Umbilical cord (tissue), 1 donor: ENCODE measurements at regions not wholly inside any gene's neighbourhood (a gene's known extent, or its start where the extent isn't known, plus 50 kb on each side); places are given as distances from the start of the nearest gene placed in this dataset.
"Not testable (repeated sequence)": the region's sequence is repeated elsewhere in the genome, so short reads cannot be mapped to it uniquely, and the experiment has no call there.

ENCODE experiments used
- DNase-seq: peaks from one replicate; pipeline ENCODE4 v3.0.0-alpha.2; 2015; ENCODE audit warnings: low spot score

DNA sequence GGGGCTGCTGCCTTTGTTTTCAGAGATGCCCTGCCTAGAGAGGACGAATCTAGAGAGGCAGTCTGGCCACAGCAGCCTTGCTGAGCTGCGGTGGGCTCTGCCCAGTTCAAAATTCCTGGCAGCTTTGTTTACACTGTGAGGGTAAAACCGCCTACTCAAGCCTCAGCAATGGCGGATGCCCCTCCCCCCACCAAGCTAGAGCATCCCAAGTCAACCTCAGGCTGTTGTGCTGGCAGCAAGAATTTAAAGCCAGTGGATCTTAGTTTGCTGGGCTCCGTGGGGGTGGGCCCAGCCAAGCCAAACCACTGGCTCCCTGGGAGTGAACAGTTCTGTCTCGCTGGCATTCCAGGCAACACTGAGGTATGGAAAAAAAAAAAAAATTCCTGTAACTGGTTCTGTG is 970.9 kb downstream of the TBC1D32 start:
- DNase-seq, result no peak

GRCh38 chr6:120358535-120358934 is 975.7 kb downstream of the TBC1D32 start:
- not testable (repeated sequence) for DNase-seq

- DNase-seq, result no peak
Measured at GRCh38 chr6:120357447-120357846, 976.8 kb downstream of the TBC1D32 start.

- DNase-seq, result peak; percentile 2
Measured at GRCh38 chr6:120355822-120356221, 978.5 kb downstream of the TBC1D32 start.

- DNase-seq, result no peak
Measured at GRCh38 chr6:120354452-120355098, 979.7 kb downstream of the TBC1D32 start.

GRCh38 chr6:120352491-120352890 is 981.8 kb downstream of the TBC1D32 start:
- DNase-seq, result no peak

GRCh38 chr6:120348926-120349325 is 985.4 kb downstream of the TBC1D32 start:
- no peak for DNase-seq

GRCh38 chr6:120328521-120328920 is 979.0 kb upstream of the MAN1A1 start:
- DNase-seq, result no peak

DNA sequence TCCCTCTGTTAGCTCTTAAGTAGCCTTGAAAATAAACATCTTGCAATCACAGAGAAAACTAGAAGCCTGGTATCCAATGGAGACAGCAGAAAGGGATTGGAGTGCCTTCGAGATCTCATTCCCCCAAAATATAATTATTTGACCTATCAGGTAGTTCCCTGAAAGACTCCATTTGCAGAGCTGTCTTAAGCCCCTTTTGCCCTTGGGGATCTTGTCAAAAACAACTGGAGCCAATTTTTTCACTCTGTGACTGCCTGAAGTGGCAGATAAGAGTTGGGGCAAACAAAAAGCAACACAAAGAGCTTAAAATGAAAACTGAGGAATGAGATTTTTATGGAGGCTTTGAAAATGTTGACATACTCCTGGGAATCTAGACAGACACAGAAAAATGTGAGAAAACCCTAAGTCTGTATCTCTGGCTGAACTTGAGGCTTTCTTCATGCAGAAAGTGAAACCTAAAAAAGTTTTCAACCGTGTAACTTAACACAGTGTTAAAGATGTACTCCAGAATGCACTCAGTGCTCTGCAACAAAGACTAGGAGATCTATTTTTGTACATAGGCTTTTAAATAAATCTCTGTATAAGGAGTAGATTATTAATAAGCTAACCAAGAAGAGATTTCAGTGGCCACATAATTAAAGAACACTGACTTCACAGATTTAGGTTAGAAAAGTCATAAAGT is 971.1 kb upstream of the MAN1A1 start:
- no peak for DNase-seq

- no peak for DNase-seq
Measured at GRCh38 chr6:120304223-120304622, 954.7 kb upstream of the MAN1A1 start.

DNA sequence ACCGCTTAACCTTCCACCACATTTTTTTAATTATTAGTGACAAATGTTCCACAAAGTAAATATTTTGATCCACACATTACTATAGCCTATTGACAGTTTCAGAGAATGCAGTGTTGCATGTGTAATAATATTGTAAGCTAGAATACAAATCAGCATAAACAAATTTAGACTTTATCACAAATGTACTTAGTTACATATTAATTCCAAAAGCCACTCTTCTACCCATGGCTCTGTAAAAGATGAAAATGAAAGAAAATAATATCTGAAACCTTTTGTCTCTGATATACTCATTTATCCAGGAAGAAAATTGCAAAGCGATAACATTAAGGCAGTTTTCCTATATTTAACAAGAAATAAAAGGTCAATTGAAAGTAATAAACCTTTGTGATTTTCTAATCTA is 954.0 kb upstream of the MAN1A1 start:
- no peak for DNase-seq

- no peak for DNase-seq
Measured at GRCh38 chr6:120302041-120302440, 952.5 kb upstream of the MAN1A1 start.

GRCh38 chr6:120290964-120291363 is 941.4 kb upstream of the MAN1A1 start:
- no peak for DNase-seq

- DNase-seq, result no peak
Measured at GRCh38 chr6:120282005-120282404, 932.4 kb upstream of the MAN1A1 start.

DNA sequence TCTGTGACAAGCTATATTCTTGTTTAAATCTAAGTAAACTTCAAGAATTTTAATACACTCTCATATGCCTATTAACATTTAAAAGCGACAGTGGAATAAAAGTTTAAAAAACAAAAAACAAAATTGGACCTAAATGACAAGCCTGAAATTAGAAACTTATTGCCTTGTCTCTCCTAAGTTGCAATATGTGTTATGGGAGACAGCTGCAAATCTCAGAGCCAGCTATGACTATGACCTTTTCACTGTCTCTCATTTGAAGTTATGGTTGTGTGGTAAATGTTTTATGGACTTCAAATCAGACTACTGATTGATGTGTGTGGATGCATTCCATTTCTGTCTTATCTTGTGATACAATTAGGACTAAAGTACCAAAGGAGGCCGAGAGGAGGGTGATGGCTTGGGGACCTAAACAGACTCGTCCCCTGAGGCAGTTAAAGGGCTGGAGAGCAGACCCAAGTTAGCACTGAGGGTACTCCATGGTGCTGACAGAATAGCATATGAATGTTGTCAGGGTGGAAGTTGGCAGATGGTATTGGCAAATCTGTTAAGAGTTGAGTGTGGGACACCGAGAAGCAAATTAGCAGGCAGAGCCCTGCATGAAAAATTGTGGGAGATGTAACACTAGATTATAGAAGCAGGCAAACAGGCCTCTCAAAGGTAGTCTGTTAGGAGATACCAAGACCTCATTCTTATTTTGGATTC is 930.1 kb upstream of the MAN1A1 start:
- no peak for DNase-seq

DNA sequence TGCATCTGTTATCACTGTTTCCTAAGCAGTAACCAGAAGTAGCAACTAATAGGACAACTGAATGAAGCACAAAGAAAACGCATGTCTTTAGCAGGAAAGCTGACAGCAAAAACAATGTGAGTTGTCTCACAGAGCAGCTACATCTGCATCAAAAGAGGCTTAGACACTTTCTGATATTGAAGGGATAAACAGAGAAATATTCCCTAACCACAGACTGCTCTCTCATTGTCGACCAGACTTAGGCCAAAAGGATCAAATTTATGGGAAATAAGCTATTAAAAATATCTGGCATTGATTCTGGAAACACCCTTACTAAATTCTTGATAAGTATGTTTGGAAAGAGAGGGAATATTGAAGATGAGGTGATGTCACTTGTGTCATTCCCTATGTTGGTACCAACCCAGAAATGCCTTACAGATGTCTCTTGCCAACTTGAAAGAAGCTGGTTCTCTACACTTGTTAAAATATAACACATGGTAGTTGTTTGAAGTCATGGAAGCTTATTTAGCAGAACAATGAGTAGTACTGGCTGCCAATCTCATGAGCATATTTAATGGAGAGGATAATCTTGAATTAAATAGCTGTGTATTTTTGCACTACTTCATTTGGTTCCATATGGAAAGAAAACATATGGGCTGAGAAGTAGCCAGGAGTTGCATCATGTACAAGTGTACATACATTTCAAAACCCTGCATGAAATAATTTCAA is 929.3 kb upstream of the MAN1A1 start:
- DNase-seq, result no peak

GRCh38 chr6:120274547-120274946 is 925.0 kb upstream of the MAN1A1 start:
- no peak for DNase-seq

GRCh38 chr6:120273411-120273810 is 923.9 kb upstream of the MAN1A1 start:
- DNase-seq, result no peak

DNA sequence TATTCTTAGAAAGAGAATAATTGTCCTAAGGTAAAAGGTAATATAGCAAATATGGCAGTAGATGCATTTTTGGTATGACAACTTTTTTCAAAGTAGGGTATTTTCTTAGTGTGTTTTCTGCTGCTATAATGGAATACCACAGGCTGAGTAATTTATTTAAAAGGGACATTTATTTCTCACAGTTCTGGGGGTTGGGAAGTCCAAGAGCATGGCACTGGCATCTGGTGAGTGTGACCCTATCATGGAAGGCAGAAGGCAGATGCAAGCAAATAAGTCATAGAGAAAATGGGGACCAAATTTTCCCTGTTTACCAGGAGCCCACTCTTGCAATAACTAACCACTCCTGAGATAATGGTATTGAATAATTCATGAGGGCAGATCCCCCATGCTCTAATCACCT is 922.5 kb upstream of the MAN1A1 start:
- no peak for DNase-seq

GRCh38 chr6:120268256-120268655 is 918.7 kb upstream of the MAN1A1 start:
- not testable (repeated sequence) for DNase-seq

DNA sequence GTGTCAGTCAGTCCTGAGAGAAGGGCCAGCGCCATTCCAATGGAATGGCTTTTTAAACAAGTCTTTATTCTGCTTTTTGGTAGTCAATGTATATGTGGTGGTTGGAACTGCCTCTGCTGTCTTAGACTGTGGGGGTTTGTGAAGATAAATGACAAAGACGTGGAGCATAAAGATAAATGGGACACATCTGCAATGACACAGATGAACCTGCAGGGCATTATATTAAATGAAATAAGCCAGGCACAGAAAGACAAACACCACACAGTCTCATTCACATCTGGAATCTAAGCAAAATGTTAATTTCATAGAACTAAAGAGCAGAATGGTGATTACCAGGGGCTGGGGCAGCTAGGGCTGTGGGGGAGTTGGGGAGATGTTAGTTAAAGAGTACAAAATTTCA is 912.8 kb upstream of the MAN1A1 start:
- DNase-seq, result no peak

GRCh38 chr6:120260636-120261035 is 911.1 kb upstream of the MAN1A1 start:
- no peak for DNase-seq
